ENCODE measurements at regions not wholly inside any gene's neighbourhood (a gene's known extent, or its start where the extent isn't known, plus 50 kb on each side); places are given as distances from the start of the nearest gene placed in this dataset.

- TF ChIP-seq CBFB (CRISPR knock-in tag; IDR thresholded peaks at IDR 0.05; ENCODE audit: low read depth) (no peak), AFF4 (CRISPR knock-in tag; IDR thresholded peaks at IDR 0.05; ENCODE audit: borderline replicate concordance) (no peak), RELA (CRISPR knock-in tag; IDR thresholded peaks at IDR 0.05; ENCODE audit: borderline replicate concordance) (no peak), SP1 (CRISPR knock-in tag; conservative IDR thresholded peaks at IDR 0.05) (no peak), ATF3 (CRISPR knock-in tag; conservative IDR thresholded peaks at IDR 0.05) (no peak), ATF1 (CRISPR knock-in tag; IDR thresholded peaks at IDR 0.05) (no peak), CREB1 (CRISPR knock-in tag; IDR thresholded peaks at IDR 0.05) (no peak), USF1 (CRISPR knock-in tag; IDR thresholded peaks at IDR 0.05) (no peak), TEAD4 (CRISPR knock-in tag; IDR thresholded peaks at IDR 0.05) (no peak), CREM (CRISPR knock-in tag; IDR thresholded peaks at IDR 0.05) (no peak), ZNF281 (CRISPR knock-in tag; IDR thresholded peaks at IDR 0.05) (no peak)
- TF ChIP-seq, protein P1, sequence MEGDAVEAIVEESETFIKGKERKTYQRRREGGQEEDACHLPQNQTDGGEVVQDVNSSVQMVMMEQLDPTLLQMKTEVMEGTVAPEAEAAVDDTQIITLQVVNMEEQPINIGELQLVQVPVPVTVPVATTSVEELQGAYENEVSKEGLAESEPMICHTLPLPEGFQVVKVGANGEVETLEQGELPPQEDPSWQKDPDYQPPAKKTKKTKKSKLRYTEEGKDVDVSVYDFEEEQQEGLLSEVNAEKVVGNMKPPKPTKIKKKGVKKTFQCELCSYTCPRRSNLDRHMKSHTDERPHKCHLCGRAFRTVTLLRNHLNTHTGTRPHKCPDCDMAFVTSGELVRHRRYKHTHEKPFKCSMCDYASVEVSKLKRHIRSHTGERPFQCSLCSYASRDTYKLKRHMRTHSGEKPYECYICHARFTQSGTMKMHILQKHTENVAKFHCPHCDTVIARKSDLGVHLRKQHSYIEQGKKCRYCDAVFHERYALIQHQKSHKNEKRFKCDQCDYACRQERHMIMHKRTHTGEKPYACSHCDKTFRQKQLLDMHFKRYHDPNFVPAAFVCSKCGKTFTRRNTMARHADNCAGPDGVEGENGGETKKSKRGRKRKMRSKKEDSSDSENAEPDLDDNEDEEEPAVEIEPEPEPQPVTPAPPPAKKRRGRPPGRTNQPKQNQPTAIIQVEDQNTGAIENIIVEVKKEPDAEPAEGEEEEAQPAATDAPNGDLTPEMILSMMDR (IDR thresholded peaks at IDR 0.05): no peak
- TF ChIP-seq, protein P2, sequence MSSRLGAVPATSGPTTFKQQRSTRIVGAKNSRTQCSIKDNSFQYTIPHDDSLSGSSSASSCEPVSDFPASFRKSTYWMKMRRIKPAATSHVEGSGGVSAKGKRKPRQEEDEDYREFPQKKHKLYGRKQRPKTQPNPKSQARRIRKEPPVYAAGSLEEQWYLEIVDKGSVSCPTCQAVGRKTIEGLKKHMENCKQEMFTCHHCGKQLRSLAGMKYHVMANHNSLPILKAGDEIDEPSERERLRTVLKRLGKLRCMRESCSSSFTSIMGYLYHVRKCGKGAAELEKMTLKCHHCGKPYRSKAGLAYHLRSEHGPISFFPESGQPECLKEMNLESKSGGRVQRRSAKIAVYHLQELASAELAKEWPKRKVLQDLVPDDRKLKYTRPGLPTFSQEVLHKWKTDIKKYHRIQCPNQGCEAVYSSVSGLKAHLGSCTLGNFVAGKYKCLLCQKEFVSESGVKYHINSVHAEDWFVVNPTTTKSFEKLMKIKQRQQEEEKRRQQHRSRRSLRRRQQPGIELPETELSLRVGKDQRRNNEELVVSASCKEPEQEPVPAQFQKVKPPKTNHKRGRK (CRISPR knock-in tag; IDR thresholded peaks at IDR 0.05; ENCODE audit: borderline replicate concordance): no peak
- TF ChIP-seq, protein P3, sequence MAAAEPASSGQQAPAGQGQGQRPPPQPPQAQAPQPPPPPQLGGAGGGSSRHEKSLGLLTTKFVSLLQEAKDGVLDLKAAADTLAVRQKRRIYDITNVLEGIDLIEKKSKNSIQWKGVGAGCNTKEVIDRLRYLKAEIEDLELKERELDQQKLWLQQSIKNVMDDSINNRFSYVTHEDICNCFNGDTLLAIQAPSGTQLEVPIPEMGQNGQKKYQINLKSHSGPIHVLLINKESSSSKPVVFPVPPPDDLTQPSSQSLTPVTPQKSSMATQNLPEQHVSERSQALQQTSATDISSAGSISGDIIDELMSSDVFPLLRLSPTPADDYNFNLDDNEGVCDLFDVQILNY (CRISPR knock-in tag; IDR thresholded peaks at IDR 0.05): no peak
These were observed 84.5 kb upstream of the GPR6 start for GRCh38 chr6:109893606-109894005.

Measured in WTC11 (cell line).